NCI-H2196 treated with DMSO at 0.1 percent for 48 hours (cell line): ENCODE measurements at regions not wholly inside any gene's neighbourhood (a gene's known extent, or its start where the extent isn't known, plus 50 kb on each side); places are given as distances from the start of the nearest gene placed in this dataset.

ENCODE experiments used
- DNase-seq: peaks from one replicate; lab custom pipeline; 2025; ENCODE audit not compliant: unreplicated experiment; lab: John Stamatoyannopoulos, UW

DNA sequence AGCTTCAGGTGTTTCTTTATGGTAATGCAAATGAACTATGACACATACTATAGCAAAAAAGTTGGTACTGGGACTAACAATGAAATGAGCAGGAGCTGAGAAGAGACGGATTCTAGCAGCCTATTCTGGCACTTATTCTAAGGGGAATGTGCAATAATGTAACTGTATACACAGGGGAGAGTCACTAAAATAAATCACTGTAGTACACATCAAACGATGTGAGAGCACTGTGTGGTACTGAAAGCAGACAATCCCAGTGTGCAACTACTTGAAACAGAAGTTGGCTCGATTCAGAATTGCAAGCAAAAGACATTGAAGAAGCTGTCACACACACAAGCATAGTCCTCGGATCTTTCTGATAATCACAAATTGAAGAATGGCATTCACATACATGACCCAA is 1713.0 kb upstream of the CDH9 start:
- no peak for DNase-seq

- DNase-seq = no peak
Observed at GRCh38 chr5:28750251-28750650, 1711.9 kb upstream of the CDH9 start.

- no peak for DNase-seq
Observed at GRCh38 chr5:28748446-28748845, 1710.1 kb upstream of the CDH9 start.

DNA sequence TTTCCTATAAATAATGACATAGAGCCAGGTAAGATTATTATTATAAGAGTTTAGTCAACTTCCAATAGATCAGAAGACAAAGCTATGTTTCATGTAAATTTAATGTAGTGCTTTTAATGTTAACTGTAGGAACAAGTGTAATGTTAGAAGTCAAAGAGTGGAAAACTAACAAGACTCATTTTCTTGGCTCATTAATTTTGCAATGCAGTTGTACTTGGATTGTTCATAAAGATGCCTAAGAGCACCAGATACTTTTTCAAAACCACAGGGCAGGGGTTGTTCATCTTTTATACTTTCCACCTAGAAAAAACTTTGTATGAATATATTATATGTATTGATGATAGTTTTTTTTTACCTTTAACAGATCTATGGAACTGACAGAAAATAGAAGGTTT is 1705.3 kb upstream of the CDH9 start:
- no peak for DNase-seq

GRCh38 chr5:28743025-28743715 is 1704.8 kb upstream of the CDH9 start:
- no peak for DNase-seq

DNA sequence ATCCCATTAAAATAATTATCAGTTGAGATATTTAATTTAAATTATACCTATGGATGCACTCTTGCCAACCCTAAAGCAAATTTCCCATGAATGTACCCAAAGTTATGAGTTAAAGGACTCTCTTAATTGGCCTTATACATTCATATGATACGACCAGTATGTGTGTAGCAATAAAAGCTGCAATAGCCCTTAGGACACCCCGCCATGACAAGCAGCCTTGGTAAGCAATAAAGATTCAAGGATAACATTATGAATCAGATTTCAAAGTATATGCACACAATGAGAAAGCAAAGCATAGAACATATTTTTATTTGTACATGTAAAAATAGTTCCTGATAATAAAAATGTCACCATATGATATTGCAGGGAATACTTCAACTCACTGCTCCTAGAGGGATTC is 1699.3 kb upstream of the CDH9 start:
- DNase-seq = no peak

- DNase-seq = no peak
Observed at GRCh38 chr5:28737222-28737621, 1698.8 kb upstream of the CDH9 start.

DNA sequence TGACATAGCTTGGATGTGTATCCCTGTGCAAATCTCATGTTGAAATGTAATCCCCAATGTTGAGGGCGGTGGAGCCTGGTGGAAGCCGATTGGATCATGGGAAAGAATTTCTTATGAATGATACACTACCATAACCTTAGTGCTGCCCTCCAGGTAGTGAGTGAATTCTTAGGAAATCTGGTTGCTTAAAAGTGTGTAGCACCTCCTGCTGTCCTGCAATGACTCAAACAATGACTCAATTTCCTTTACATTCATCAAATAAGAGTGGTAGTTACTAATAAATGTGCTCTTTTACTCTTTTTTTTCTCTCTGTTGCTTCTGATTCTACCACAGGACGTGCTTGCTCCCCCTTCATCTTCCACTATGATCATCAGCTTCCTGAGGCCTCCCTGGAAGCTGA is 1696.0 kb upstream of the CDH9 start:
- no peak for DNase-seq

DNA sequence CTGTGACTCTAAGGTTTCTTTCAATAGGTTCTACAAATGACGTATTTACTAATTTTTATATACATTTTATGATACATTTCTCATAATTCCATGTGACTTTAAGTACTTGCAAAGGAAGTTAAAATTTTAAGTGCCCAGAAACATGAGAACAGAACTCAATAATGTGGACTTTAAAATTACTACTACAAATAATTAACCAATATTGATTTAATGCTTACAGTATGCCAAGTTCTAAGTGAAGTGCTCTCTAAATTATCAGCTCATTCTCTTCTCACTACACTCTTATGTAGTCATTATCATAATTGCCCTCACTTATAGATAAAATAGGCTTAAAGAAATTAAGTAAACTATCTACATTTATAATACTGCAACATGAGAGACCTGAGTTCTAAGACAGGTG is 1690.7 kb upstream of the CDH9 start:
- DNase-seq = no peak

DNA sequence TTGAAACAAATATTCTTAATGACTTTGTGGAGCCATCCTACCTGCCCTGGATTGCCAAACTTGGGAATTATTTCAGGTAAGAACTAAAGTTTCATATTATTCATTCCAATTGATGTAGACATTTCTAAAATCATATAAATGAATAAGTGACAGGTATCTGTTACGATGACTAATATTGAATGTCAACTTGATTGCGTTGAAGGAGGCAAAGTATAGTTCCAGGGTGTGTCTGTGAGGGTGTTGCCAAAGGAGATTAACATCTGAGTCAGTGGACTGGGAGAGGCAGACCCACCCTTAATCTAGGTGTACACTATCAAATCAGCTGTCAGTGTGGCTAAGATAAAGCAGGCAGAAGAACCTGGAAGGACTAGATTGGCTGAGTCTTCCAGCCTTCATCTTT is 1688.4 kb upstream of the CDH9 start:
- DNase-seq = no peak

DNA sequence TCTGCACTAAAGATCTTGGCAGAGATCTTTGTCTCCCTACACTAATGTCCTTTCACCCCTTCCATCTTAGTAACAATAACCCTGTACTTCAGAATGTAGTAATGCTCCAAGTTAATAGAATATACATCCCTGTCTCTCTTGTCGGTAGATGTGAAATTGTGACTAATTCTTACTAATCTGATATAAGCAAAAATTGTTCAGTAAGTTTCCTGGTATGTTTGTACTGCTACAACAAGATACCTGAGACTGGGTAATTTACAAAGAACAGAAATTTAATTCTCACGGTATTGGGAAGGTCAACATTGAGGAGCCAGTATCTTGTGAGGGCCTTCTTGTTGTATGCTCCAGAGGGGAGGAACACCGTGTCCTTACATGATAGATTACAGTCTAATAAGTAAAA is 1686.6 kb upstream of the CDH9 start:
- DNase-seq = no peak

DNA sequence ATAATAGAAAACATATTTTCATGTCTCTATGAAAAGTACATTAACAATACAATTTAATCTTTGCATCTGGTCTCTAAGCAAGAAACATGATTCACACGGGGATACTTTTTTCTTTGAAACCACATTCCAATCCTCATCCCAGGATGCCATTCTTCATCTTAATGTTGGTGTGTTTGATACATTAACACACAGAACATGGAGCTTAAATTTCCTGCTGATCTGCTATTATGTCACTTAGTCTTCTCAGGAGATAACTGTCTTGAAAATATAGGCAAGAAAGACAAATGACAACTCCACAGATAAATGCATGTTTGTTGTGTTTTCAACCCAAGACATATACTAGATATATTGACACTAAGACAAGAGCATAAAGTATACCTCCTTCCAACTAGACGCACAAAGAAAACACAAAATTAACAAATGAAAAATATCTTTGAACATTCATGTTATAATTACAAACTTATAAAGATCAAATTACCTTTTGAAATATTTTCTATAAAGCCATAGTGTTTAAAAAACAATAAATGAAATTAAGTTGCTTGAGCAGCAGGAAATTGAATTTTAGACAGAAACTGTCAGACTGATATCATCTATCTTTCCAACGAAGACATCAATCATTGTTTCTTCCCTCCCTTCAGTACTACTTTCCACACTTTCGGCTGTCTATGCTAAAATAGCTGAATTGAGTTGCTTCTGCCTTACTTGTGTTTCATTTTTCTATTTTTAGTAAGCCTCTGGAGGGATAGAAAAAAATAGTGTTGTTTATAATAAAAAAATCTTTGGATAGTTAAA is 1676.7 kb upstream of the CDH9 start:
- no peak for DNase-seq

DNA sequence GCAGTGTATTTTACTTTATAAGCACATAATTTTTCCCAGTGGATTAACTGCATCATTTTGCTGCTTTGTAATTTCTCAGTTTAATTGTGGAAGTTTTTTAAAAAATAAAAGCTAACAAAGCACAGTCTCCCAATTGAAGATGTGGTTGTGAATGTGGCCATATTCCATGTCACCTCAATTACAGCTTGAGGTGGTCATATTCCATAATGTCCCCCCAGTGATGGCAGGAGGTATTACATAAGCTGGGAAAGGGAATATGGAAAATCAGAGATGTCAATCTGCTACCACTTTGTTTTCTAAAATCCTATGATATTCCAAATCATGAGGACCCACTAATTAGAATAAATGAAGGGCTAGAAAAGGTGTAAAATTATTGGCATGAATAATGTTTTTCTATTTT is 1672.0 kb upstream of the CDH9 start:
- DNase-seq = no peak

GRCh38 chr5:28708472-28708871 is 1670.1 kb upstream of the CDH9 start:
- DNase-seq = no peak

GRCh38 chr5:28707706-28708105 is 1669.3 kb upstream of the CDH9 start:
- no peak for DNase-seq

DNA sequence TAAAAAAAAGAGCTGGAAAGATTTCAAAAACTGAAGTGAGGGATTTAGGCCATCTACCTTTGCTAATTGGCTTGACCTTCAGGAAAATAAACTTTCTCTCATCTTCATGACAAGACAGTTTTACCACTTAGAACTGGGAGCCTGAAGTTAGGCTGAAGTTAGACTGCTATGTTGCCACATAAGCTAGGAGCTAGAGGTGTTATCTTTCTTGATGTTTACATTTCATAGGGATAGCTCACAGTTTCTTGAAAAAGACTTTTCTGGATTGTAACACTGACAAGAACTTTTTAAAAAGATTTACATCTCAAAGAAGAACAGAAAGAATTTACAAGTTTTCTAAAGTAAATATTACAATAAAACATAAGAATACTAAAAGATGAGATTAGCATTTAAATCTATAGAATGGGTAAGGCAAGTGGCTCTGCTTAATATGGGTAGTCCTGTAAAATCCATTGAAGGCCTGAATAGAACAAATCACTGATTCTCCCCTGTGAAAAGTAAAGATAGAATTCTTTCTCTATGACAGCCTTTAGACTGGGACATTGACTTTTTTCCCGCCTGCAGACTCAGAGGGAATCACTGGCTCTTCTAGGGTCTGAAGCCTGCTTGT is 1665.4 kb upstream of the CDH9 start:
- DNase-seq = no peak

GRCh38 chr5:28691526-28691925 is 1653.1 kb upstream of the CDH9 start:
- DNase-seq = no peak

- DNase-seq = no peak
Observed at GRCh38 chr5:28685794-28686193, 1647.4 kb upstream of the CDH9 start.

DNA sequence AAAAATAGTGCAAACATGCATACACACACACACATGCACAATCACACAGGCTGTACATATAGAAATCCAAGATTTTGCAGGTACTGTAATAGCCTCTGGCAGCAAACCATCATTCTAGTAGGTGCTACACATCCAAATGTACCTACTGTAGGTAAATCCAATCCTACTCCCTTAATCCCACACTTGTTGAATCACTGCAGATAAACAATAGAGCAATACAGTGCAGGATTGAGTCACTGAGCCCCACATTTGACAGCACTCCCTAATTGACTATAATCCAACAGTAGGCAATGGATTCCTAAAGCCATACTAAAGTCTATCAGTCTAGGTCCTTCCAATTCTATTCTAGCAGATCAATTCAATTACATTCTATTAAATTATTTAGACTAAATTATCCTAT is 1640.5 kb upstream of the CDH9 start:
- no peak for DNase-seq

DNA sequence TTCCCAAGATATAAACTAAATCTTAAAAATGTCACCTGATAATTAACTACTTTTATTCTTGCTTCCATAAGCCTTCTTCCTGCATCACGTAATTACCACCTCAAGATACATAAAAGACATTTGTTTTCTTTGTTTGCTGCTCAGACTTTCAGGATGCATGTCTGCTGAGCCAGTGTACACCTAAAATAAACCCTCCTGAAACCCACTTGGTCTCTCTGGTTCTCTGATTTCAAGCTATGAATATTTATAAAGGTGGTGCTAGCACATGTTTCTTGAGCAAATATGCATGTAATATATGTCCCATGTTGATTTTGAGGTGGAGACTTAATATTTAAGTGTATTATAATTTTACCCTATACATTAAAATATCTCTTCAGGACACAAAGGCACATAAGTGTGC is 1627.7 kb upstream of the CDH9 start:
- no peak for DNase-seq

DNA sequence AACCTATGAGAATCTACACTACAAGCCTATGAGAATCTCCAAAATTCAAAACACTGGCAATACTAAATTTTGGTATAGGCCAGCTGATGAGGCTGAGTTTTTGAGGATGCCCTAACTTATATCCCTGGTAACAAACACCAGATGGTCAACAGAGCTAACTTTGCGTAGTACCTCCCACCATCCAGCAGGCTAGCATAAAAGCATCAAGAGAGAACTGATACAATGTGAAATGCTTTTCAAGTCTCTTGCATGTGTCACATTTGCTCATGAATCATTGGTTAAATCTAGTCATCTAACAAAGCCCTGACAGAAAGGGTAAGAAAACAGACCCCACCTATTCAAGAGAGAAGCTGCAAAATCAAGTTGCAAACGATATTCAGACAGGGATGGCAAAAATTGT is 1609.7 kb upstream of the CDH9 start:
- no peak for DNase-seq

DNA sequence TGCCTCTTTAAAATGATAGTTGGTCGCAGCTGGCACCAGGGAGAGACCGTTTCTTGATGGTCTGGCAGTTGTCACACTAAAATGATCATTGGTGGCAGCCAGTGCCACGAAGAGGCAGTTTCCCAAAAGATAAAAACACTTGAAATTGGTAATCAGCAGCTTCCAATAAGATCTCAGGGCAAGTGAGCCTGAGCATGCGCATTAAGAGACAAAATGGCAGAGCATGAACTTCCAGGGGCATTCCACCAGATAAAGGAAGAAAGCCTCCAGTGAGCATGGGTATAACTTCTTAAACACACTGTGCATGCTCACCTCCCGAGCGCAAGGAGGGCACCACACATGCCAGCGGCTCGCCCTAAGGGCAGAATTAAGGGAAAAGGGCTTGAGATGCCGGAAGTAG is 1594.2 kb upstream of the CDH9 start:
- no peak for DNase-seq
